Neural cell (in vitro differentiated cells): ENCODE measurements at regions not wholly inside any gene's neighbourhood (a gene's known extent, or its start where the extent isn't known, plus 50 kb on each side); places are given as distances from the start of the nearest gene placed in this dataset.

ENCODE experiments used
- H2AFZ ChIP-seq: fragments of 200-600, 300-800 bp; sonication (generic), shearing (Covaris generic); 2 replicates; pipeline ENCODE4 v1.6.0; 2014; ENCODE audit warnings: low read depth, mild to moderate bottlenecking, antibody characterized with exemption, low read length, moderate library complexity
- H3F3A ChIP-seq: fragments of 200-600 bp; shearing (Covaris generic); 2 replicates; pipeline ENCODE4 v1.6.1; 2016; ENCODE audit warnings: mild to moderate bottlenecking, moderate library complexity, mixed read lengths, antibody characterized with exemption, low read length; ENCODE audit not compliant: insufficient read depth, poor library complexity, severe bottlenecking
- H3K27ac ChIP-seq: fragments of 200-600, 300-800 bp; sonication (generic), shearing (Covaris generic); 2 replicates; pipeline ENCODE4 v1.5.1; 2014; ENCODE audit warnings: mild to moderate bottlenecking, low read length, moderate library complexity
- H3K27me3 ChIP-seq: fragments of 300-800, 200-600 bp; sonication (generic), shearing (Covaris generic); 2 replicates; pipeline ENCODE4 v1.6.0; 2014; ENCODE audit warnings: mild to moderate bottlenecking, low read depth, low read length, moderate library complexity; ENCODE audit not compliant: insufficient read depth
- H3K36me3 ChIP-seq: fragments of 300-800, 200-600 bp; sonication (generic), shearing (Covaris generic); 2 replicates; pipeline ENCODE4 v1.5.1; 2014; ENCODE audit warnings: mild to moderate bottlenecking, antibody characterized with exemption, low read length, moderate library complexity; ENCODE audit not compliant: insufficient read depth
- H3K4me2 ChIP-seq: fragments of 300-800, 200-600 bp; sonication (generic), shearing (Covaris generic); 2 replicates; pipeline ENCODE4 v1.6.0; 2014; ENCODE audit warnings: mild to moderate bottlenecking, low read length
- H3K4me3 ChIP-seq: fragments of 300-800, 200-600 bp; sonication (generic), shearing (Covaris generic); 2 replicates; pipeline ENCODE4 v1.5.1; 2014; ENCODE audit warnings: mild to moderate bottlenecking, low read length, moderate library complexity
- H3K79me2 ChIP-seq: fragments of 200-600 bp; shearing (Covaris generic); replicated peaks from 2 replicates; pipeline ENCODE4 v1.6.0; 2014; ENCODE audit warnings: mild to moderate bottlenecking, low read length, moderate library complexity; ENCODE audit not compliant: insufficient read depth
- H3K9ac ChIP-seq: fragments of 300-800, 200-600 bp; sonication (generic), shearing (Covaris generic); 2 replicates; pipeline ENCODE4 v1.6.1; 2016; ENCODE audit warnings: mild to moderate bottlenecking, low read length, mixed read lengths
- H3K9me2 ChIP-seq: fragments of 200-600 bp; shearing (Covaris generic); 2 replicates; pipeline ENCODE4 v1.6.1; 2016; ENCODE audit warnings: mild to moderate bottlenecking, low read length, mixed read lengths; ENCODE audit not compliant: insufficient read depth
- H3K9me3 ChIP-seq: fragments of 200-600, 300-800 bp; sonication (generic), shearing (Covaris generic); 2 replicates; pipeline ENCODE4 v1.6.1; 2016; ENCODE audit warnings: mild to moderate bottlenecking, mixed run types, low read length, moderate library complexity, mixed read lengths
- H4K20me1 ChIP-seq: fragments of 200-600 bp; shearing (Covaris generic); 2 replicates; pipeline ENCODE4 v1.6.1; 2016; ENCODE audit warnings: mild to moderate bottlenecking, mixed run types; ENCODE audit not compliant: insufficient read depth
- EP300 ChIP-seq: fragments of 450-650 bp; conservative IDR thresholded peaks from 2 replicates; pipeline ENCODE4 v1.6.1; 2014; ENCODE audit warnings: antibody characterized with exemption, mild to moderate bottlenecking, moderate library complexity; ENCODE audit not compliant: poor library complexity, severe bottlenecking
- EZH2 ChIP-seq: fragments of 200-600, 300-800 bp; shearing (Covaris generic), sonication (generic); IDR thresholded peaks from 2 replicates; pipeline ENCODE4 v1.6.1; 2014; ENCODE audit warnings: antibody characterized with exemption, low read length, borderline replicate concordance, mild to moderate bottlenecking; ENCODE audit not compliant: insufficient read depth, poor library complexity, severe bottlenecking
- MXI1 ChIP-seq: fragments of 450-650 bp; conservative IDR thresholded peaks from 2 replicates; pipeline ENCODE4 v1.6.1; 2014; ENCODE audit warnings: antibody characterized with exemption, mild to moderate bottlenecking; ENCODE audit not compliant: poor library complexity, severe bottlenecking
- POLR2AphosphoS5 ChIP-seq: IDR thresholded peaks from 2 replicates; pipeline ENCODE4 v1.6.1; 2012
- RAD21 ChIP-seq: fragments of 450-650 bp; conservative IDR thresholded peaks from 2 replicates; pipeline ENCODE4 v1.6.1; 2014; ENCODE audit warnings: antibody characterized with exemption, mild to moderate bottlenecking, moderate library complexity
- SMC3 ChIP-seq: fragments of 450-650 bp; conservative IDR thresholded peaks from 2 replicates; pipeline ENCODE4 v1.6.1; 2014; ENCODE audit warnings: antibody characterized with exemption, mild to moderate bottlenecking, moderate library complexity; ENCODE audit not compliant: poor library complexity
- TAF1 ChIP-seq: IDR thresholded peaks from 2 replicates; pipeline ENCODE4 v1.6.1; 2012; ENCODE audit warnings: low read depth
- TF ChIP-seq, protein P1 (sequence below): fragments of 450-650 bp; IDR thresholded peaks from 2 replicates; pipeline ENCODE4 v1.5.1; 2014; ENCODE audit warnings: antibody characterized with exemption, mild to moderate bottlenecking, moderate library complexity; ENCODE audit not compliant: poor library complexity, severe bottlenecking
- TF ChIP-seq, protein P2 (sequence below): IDR thresholded peaks from 2 replicates; pipeline ENCODE4 v1.6.1; 2012; ENCODE audit warnings: borderline replicate concordance

DNA sequence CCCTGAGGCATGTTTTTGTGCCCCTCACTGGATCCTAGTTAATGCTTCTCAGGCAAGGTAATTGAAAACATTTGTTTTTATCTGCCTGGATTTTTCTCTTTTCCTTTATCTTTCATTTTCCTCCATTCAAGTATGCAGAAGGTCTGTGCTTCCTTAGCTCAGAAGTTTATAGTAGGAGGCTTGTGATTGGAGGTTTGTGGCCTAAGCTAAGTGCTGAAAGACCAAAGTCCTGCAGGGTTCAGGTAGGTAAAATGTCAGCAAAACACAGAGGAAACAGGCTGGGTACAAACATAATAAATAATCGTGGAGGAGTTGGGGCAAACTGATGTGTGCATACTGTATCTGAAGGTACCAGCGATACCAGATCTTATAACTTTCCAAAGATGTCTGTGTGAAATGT, 230.9 kb upstream of the KLF4 start:
- H3K9me2 ChIP-seq = no peaks in the 10 kb centered on the region
- no peak overlapping the region for H3K9ac ChIP-seq
- H3K27me3 ChIP-seq = no peaks in the 10 kb centered on the region
- H3K4me2 ChIP-seq = no peak overlapping the region
- H4K20me1 ChIP-seq = no peaks in the 10 kb centered on the region
- no peak for TF ChIP-seq EP300
- TF ChIP-seq TAF1 = no peak
- TF ChIP-seq, protein P1, sequence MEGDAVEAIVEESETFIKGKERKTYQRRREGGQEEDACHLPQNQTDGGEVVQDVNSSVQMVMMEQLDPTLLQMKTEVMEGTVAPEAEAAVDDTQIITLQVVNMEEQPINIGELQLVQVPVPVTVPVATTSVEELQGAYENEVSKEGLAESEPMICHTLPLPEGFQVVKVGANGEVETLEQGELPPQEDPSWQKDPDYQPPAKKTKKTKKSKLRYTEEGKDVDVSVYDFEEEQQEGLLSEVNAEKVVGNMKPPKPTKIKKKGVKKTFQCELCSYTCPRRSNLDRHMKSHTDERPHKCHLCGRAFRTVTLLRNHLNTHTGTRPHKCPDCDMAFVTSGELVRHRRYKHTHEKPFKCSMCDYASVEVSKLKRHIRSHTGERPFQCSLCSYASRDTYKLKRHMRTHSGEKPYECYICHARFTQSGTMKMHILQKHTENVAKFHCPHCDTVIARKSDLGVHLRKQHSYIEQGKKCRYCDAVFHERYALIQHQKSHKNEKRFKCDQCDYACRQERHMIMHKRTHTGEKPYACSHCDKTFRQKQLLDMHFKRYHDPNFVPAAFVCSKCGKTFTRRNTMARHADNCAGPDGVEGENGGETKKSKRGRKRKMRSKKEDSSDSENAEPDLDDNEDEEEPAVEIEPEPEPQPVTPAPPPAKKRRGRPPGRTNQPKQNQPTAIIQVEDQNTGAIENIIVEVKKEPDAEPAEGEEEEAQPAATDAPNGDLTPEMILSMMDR = no peak
- no peak overlapping the region for H3K27ac ChIP-seq
- no peaks in the 10 kb centered on the region for H3K9me3 ChIP-seq
- no peaks in the 10 kb centered on the region for H3K79me2 ChIP-seq
- H3F3A ChIP-seq = no peaks in the 10 kb centered on the region
- no peaks in the 10 kb centered on the region for H3K36me3 ChIP-seq
- no peak overlapping the region for H2AFZ ChIP-seq
- no peak overlapping the region for H3K4me3 ChIP-seq

DNA sequence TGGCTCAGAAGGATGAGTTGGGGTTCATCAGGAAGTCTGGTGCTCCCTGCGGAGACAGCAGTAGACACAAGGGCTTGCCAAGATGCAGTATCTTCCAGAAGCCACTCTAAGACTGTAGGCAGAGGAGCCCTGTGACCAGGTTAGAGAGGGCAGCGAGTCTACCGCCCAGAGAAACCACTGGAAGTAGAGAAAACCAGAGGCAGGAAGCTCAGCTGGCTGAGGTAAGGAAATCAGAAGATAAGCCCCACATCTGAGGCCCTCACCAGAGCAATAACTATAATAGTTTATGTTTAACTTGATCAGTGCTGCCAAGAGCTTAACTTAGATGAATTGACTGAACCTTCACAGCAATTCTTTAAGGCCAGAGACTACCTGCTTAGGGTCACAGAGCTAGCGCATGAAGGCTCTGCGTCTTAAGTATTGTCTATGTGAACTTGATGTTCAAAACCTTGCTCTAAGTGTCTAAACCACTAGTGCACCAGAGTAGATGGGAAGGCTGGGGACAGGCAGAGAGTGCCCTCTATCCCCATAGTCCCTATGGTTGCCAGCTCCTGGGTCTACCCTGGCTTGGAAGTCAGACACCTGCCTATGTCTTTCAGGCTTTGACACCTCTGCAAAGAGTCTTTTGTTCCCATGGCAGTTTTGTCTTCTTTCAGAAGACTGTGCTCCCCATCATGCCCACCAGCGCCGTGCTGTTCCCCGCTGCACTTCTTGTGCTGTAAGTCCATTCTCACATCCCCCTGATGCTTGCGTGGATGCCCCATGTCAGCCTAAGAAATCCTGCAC, 228.2 kb upstream of the KLF4 start:
- Histone ChIP-seq H3K36me3 (no peaks in the 10 kb centered on the region), H2AFZ (no peak overlapping the region), H3K27ac (no peak overlapping the region), H3K9me2 (no peaks in the 10 kb centered on the region), H3K79me2 (no peaks in the 10 kb centered on the region), H3K9me3 (no peaks in the 10 kb centered on the region), H3K27me3 (no peaks in the 10 kb centered on the region), H3K4me2 (no peak overlapping the region), H4K20me1 (no peaks in the 10 kb centered on the region), H3F3A (no peaks in the 10 kb centered on the region), H3K4me3 (no peak overlapping the region), H3K9ac (no peak overlapping the region)
- no peak for TF ChIP-seq SMC3
- TF ChIP-seq, protein P2, sequence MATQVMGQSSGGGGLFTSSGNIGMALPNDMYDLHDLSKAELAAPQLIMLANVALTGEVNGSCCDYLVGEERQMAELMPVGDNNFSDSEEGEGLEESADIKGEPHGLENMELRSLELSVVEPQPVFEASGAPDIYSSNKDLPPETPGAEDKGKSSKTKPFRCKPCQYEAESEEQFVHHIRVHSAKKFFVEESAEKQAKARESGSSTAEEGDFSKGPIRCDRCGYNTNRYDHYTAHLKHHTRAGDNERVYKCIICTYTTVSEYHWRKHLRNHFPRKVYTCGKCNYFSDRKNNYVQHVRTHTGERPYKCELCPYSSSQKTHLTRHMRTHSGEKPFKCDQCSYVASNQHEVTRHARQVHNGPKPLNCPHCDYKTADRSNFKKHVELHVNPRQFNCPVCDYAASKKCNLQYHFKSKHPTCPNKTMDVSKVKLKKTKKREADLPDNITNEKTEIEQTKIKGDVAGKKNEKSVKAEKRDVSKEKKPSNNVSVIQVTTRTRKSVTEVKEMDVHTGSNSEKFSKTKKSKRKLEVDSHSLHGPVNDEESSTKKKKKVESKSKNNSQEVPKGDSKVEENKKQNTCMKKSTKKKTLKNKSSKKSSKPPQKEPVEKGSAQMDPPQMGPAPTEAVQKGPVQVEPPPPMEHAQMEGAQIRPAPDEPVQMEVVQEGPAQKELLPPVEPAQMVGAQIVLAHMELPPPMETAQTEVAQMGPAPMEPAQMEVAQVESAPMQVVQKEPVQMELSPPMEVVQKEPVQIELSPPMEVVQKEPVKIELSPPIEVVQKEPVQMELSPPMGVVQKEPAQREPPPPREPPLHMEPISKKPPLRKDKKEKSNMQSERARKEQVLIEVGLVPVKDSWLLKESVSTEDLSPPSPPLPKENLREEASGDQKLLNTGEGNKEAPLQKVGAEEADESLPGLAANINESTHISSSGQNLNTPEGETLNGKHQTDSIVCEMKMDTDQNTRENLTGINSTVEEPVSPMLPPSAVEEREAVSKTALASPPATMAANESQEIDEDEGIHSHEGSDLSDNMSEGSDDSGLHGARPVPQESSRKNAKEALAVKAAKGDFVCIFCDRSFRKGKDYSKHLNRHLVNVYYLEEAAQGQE = no peak

DNA sequence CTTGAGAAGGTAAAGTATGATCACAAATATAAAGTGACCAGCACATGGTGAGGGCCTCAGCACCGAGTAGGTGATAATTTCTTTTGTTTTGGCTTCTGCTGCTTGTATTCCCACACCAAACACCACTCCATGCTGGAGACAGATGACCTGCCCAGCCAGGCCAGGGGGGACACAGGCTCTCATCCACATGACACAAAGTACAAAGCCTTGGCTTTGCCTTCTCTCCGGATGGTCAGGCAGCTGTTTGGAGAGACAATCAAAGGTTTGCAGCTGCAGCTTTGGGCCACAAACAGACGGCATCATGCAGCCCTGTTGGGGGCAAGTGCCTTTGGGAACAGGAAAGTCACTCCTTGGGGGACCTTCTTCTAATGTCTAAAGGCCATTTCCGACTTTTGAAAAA, 226.2 kb upstream of the KLF4 start:
- H4K20me1 ChIP-seq = no peaks in the 10 kb centered on the region
- no peak overlapping the region for H3K4me2 ChIP-seq
- TF ChIP-seq MXI1 (no peak), EZH2 (no peak), POLR2AphosphoS5 (no peak), SMC3 (no peak), RAD21 (no peak), TAF1 (no peak), EP300 (no peak)
- TF ChIP-seq, protein P2 = no peak
- TF ChIP-seq, protein P1 = no peak
- no peak overlapping the region for H3K9ac ChIP-seq
- H3K36me3 ChIP-seq = no peaks in the 10 kb centered on the region
- no peaks in the 10 kb centered on the region for H3F3A ChIP-seq
- no peak overlapping the region for H3K27ac ChIP-seq
- no peaks in the 10 kb centered on the region for H3K9me2 ChIP-seq
- H3K79me2 ChIP-seq = no peaks in the 10 kb centered on the region
- H3K9me3 ChIP-seq = no peaks in the 10 kb centered on the region
- H3K4me3 ChIP-seq = no peak overlapping the region
- H3K27me3 ChIP-seq = no peaks in the 10 kb centered on the region
- no peak overlapping the region for H2AFZ ChIP-seq
